ENCODE measurements at regions not wholly inside any gene's neighbourhood (a gene's known extent, or its start where the extent isn't known, plus 50 kb on each side); places are given as distances from the start of the nearest gene placed in this dataset.

GRCh38 chr12:87171356-87171755 is 857.8 kb downstream of the C12orf50 start:
- DNase-seq: no peak

GRCh38 chr12:87169010-87169409 is 860.2 kb downstream of the C12orf50 start:
- no peak for DNase-seq

GRCh38 chr12:87165733-87166375 is 863.3 kb downstream of the C12orf50 start:
- no peak for DNase-seq

GRCh38 chr12:87163122-87163521 is 866.1 kb downstream of the C12orf50 start:
- no peak for DNase-seq

GRCh38 chr12:87160848-87161601 is 868.2 kb downstream of the C12orf50 start:
- DNase-seq: no peak

- no peak for DNase-seq
Observed at GRCh38 chr12:87157791-87158190, 871.4 kb downstream of the C12orf50 start.

- DNase-seq: no peak
Observed at GRCh38 chr12:87155621-87156020, 873.6 kb downstream of the C12orf50 start.

GRCh38 chr12:87152841-87153528 is 876.2 kb downstream of the C12orf50 start:
- no peak for DNase-seq

- DNase-seq: no peak
Observed at GRCh38 chr12:87152075-87152474, 877.1 kb downstream of the C12orf50 start.

GRCh38 chr12:87150969-87151662 is 878.1 kb downstream of the C12orf50 start:
- no peak for DNase-seq

- no peak for DNase-seq
Observed at GRCh38 chr12:87142342-87142741, 886.2 kb upstream of the MGAT4C start.

GRCh38 chr12:87141091-87141490 is 884.9 kb upstream of the MGAT4C start:
- DNase-seq: no peak

- DNase-seq: no peak
Observed at GRCh38 chr12:87140262-87140661, 884.1 kb upstream of the MGAT4C start.

GRCh38 chr12:87137220-87137619 is 881.0 kb upstream of the MGAT4C start:
- DNase-seq: no peak

- DNase-seq: no peak
Observed at GRCh38 chr12:87136330-87136976, 880.3 kb upstream of the MGAT4C start.

- DNase-seq: peak in 2 of 58 donors; percentile 19 to 20
Observed at GRCh38 chr12:87127272-87127671, 871.1 kb upstream of the MGAT4C start.

GRCh38 chr12:87121896-87122295 is 865.7 kb upstream of the MGAT4C start:
- DNase-seq: no peak

GRCh38 chr12:87120440-87120839 is 864.2 kb upstream of the MGAT4C start:
- no peak for DNase-seq

- DNase-seq: no peak
Observed at GRCh38 chr12:87119713-87120112, 863.5 kb upstream of the MGAT4C start.

- no peak for DNase-seq
Observed at GRCh38 chr12:87117526-87117925, 861.3 kb upstream of the MGAT4C start.

GRCh38 chr12:87116780-87117179 is 860.6 kb upstream of the MGAT4C start:
- peak in 8 of 58 donors; percentile 0 to 15 (median 2) for DNase-seq

Data from anterior cingulate cortex (tissue), 58 donors.